ENCODE measurements at regions not wholly inside any gene's neighbourhood (a gene's known extent, or its start where the extent isn't known, plus 50 kb on each side); places are given as distances from the start of the nearest gene placed in this dataset.

DNA sequence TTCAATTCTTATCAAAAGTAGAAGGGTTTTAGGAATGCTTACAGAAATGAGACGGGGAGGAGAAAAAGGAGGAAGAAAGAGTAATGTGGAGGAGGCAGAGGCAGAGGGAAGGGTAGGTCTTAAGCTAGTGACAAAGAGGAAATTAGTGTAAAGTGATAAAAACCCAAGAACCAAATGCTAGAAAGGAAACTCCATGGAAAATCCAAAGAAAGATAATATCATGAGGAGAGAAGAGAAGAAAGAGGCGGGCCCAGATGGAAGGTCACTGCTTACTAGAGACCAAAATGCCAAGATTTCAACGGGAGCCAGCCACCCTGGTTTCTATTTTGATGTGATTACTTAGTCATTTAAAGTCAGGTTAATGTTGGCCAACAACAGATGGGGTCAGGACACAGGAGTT is 68.6 kb upstream of the IL12B start:
- in situ Hi-C loops (cut with MboI), result no loop called here
- Histone ChIP-seq H3K9me2 (ENCODE audit: insufficient read depth) (no peaks in the 10 kb centered on the region), H3K79me2 (ENCODE audit: insufficient read depth) (no peaks in the 10 kb centered on the region), H3K4me1 (ENCODE audit: insufficient read depth) (no peaks in the 10 kb centered on the region), H2AFZ (no peak overlapping the region), H3K27ac (no peak overlapping the region), H3K36me3 (ENCODE audit: low read depth) (no peaks in the 10 kb centered on the region), H4K20me1 (ENCODE audit: insufficient read depth) (no peaks in the 10 kb centered on the region), H3K9me3 (ENCODE audit: low read depth) (no peaks in the 10 kb centered on the region), H3F3A (ENCODE audit: insufficient read depth) (no peaks in the 10 kb centered on the region), H3K4me2 (ENCODE audit: unreplicated experiment) (no peak overlapping the region), H3K9ac (no peak overlapping the region), H3K27me3 (replicated peaks; ENCODE audit: insufficient read depth) (peaks cover 6% of the 10 kb centered on the region), H3K4me3 (no peak overlapping the region)
- TF ChIP-seq EZH2 (IDR thresholded peaks at IDR 0.05; ENCODE audit: insufficient read depth, poor library complexity, severe bottlenecking) (no peak), EZH2phosphoT487 (IDR thresholded peaks at IDR 0.05; ENCODE audit: insufficient read depth, low read depth) (no peak)
- WGBS, 2 experiments (ENCODE audit: low coverage in 1 of 2, low lambda C conversion rate in 2 of 2, missing lambda C conversion rate in 2 of 2), result 41 to 50% methylated on average over 3 of the region's 3 CpGs
- no peak for DNase-seq

DNA sequence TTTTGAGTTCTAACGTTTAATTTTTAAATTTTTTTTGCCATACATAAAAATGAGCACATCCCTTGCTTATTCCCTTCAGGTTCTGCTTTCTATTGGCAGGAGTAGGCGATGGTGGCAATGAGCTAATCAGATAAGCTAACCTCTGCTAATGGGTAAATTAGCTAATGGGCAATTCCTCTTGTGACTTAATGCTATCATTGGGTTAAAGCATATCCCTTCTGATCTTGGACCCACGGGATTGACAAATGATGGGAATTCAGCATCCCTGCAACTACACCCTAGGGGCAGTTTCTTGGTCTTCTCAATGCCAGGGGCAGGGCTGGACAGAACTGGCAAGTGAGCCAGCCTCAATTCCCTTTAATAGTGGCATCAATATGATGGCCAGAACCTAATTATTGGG is 70.2 kb upstream of the IL12B start:
- H3K36me3 ChIP-seq (ENCODE audit: low read depth), result no peaks in the 10 kb centered on the region
- H3K27ac ChIP-seq, result no peak overlapping the region
- H4K20me1 ChIP-seq (ENCODE audit: insufficient read depth), result no peaks in the 10 kb centered on the region
- WGBS, 2 experiments (ENCODE audit: low coverage in 1 of 2, low lambda C conversion rate in 2 of 2, missing lambda C conversion rate in 2 of 2), result 20 to 27% methylated on average over 3 of the region's 3 CpGs
- in situ Hi-C loops (cut with MboI), result no loop called here
- H3K9me2 ChIP-seq (ENCODE audit: insufficient read depth), result no peaks in the 10 kb centered on the region
- H3K9me3 ChIP-seq (ENCODE audit: low read depth), result no peaks in the 10 kb centered on the region
- peaks cover 9% of the 10 kb centered on the region for H3K27me3 ChIP-seq (replicated peaks; ENCODE audit: insufficient read depth)
- no peaks in the 10 kb centered on the region for H3F3A ChIP-seq (ENCODE audit: insufficient read depth)
- H3K79me2 ChIP-seq (ENCODE audit: insufficient read depth), result no peaks in the 10 kb centered on the region
- H2AFZ ChIP-seq, result no peak overlapping the region
- no peak overlapping the region for H3K4me2 ChIP-seq (ENCODE audit: unreplicated experiment)
- H3K4me3 ChIP-seq, result no peak overlapping the region
- TF ChIP-seq EZH2phosphoT487 (IDR thresholded peaks at IDR 0.05; ENCODE audit: insufficient read depth, low read depth) (no peak), EZH2 (IDR thresholded peaks at IDR 0.05; ENCODE audit: insufficient read depth, poor library complexity, severe bottlenecking) (no peak)
- no peak overlapping the region for H3K9ac ChIP-seq
- DNase-seq, result no peak
- no peaks in the 10 kb centered on the region for H3K4me1 ChIP-seq (ENCODE audit: insufficient read depth)

- H3K4me2 ChIP-seq (ENCODE audit: unreplicated experiment), result no peak overlapping the region
- 50 to 58% methylated on average over 1 of the region's 1 CpG for WGBS, 2 experiments (ENCODE audit: low coverage in 1 of 2, low lambda C conversion rate in 2 of 2, missing lambda C conversion rate in 2 of 2)
Measured at GRCh38 chr5:159402311-159402710, 72.0 kb upstream of the IL12B start.

DNA sequence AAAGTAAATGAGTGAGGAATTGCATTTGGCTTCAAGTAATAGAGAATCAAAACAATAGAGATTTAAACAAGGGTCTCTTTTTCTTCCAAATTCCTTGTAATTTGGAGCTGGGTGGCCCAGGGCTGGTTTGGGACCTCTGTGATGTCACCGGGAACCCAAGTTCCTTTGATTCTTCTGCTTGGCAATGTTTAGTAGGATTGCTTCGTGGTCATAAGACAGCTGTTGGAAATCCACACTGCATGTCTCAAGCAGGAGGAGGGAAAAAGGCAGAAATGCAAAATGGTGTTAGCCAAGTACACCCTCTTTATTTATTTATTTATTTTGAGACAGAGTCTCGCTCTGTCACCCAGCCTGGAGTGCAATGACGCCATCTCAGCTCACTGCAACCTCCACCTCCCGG is 72.6 kb upstream of the IL12B start:
- Histone ChIP-seq H3K9me3 (ENCODE audit: low read depth) (no peaks in the 10 kb centered on the region), H3K27me3 (replicated peaks; ENCODE audit: insufficient read depth) (peaks cover 9% of the 10 kb centered on the region), H3K9me2 (ENCODE audit: insufficient read depth) (no peaks in the 10 kb centered on the region), H3K36me3 (ENCODE audit: low read depth) (no peaks in the 10 kb centered on the region), H2AFZ (no peak overlapping the region), H3K79me2 (ENCODE audit: insufficient read depth) (no peaks in the 10 kb centered on the region), H3F3A (ENCODE audit: insufficient read depth) (no peaks in the 10 kb centered on the region), H3K4me3 (no peak overlapping the region), H3K4me1 (ENCODE audit: insufficient read depth) (no peaks in the 10 kb centered on the region), H3K27ac (no peak overlapping the region), H4K20me1 (ENCODE audit: insufficient read depth) (no peaks in the 10 kb centered on the region), H3K9ac (no peak overlapping the region), H3K4me2 (ENCODE audit: unreplicated experiment) (no peak overlapping the region)
- in situ Hi-C loops (cut with MboI), result no loop called here
- TF ChIP-seq EZH2 (IDR thresholded peaks at IDR 0.05; ENCODE audit: insufficient read depth, poor library complexity, severe bottlenecking), result no peak
- no peak for TF ChIP-seq EZH2phosphoT487 (IDR thresholded peaks at IDR 0.05; ENCODE audit: insufficient read depth, low read depth)
- DNase-seq, result no peak
- WGBS, 2 experiments (ENCODE audit: low coverage in 1 of 2, low lambda C conversion rate in 2 of 2, missing lambda C conversion rate in 2 of 2), result 39 to 43% methylated on average over 5 of the region's 5 CpGs

More at GRCh38 chr5:159402311-159402710, 72.0 kb upstream of the IL12B start:
- Histone ChIP-seq H3K9ac (no peak overlapping the region), H3K4me1 (ENCODE audit: insufficient read depth) (no peaks in the 10 kb centered on the region), H3K27ac (no peak overlapping the region), H2AFZ (no peak overlapping the region), H3K4me3 (no peak overlapping the region), H3K36me3 (ENCODE audit: low read depth) (no peaks in the 10 kb centered on the region), H3K9me3 (ENCODE audit: low read depth) (no peaks in the 10 kb centered on the region), H3K27me3 (replicated peaks; ENCODE audit: insufficient read depth) (peaks cover 9% of the 10 kb centered on the region), H3F3A (ENCODE audit: insufficient read depth) (no peaks in the 10 kb centered on the region), H3K9me2 (ENCODE audit: insufficient read depth) (no peaks in the 10 kb centered on the region), H4K20me1 (ENCODE audit: insufficient read depth) (no peaks in the 10 kb centered on the region), H3K79me2 (ENCODE audit: insufficient read depth) (no peaks in the 10 kb centered on the region)
- in situ Hi-C loops (cut with MboI), result no loop called here
- TF ChIP-seq EZH2 (IDR thresholded peaks at IDR 0.05; ENCODE audit: insufficient read depth, poor library complexity, severe bottlenecking) (no peak), EZH2phosphoT487 (IDR thresholded peaks at IDR 0.05; ENCODE audit: insufficient read depth, low read depth) (no peak)
- DNase-seq, result no peak

Measured in GM23248 (cell line).